ENCODE measurements at regions not wholly inside any gene's neighbourhood (a gene's known extent, or its start where the extent isn't known, plus 50 kb on each side); places are given as distances from the start of the nearest gene placed in this dataset.

- Histone ChIP-seq H3K36me3 (no peaks in the 10 kb centered on the region), H3K27ac (peak overlapping the region in 7 of 10 donors; percentile 35 to 86 (median 70)), H3K4me1 (peaks cover 0 to 23% (median 12%) of the 10 kb centered on the region in 9 donors), H3K9me3 (no peaks in the 10 kb centered on the region), H3K4me3 (no peak overlapping the region), H3K27me3 (no peaks in the 10 kb centered on the region)
- ATAC-seq (peak; percentile 41 to 85 (median 70)), DNase-seq (peak in 1 of 2 donors; percentile 52)
- WGBS, 2 donors, result 53 to 59% methylated on average over 10 of the region's 10 CpGs
- intact Hi-C loops (cut with DNase I), result no loop called here
- no peak for TF ChIP-seq CTCF (IDR thresholded peaks at IDR 0.05)
Measured at GRCh38 chr10:78763651-78764395, 304.9 kb upstream of the ZMIZ1 start.

- Histone ChIP-seq H3K36me3 (no peaks in the 10 kb centered on the region), H3K9me3 (no peaks in the 10 kb centered on the region), H3K27me3 (no peaks in the 10 kb centered on the region), H3K4me3 (no peak overlapping the region), H3K4me1 (peaks cover 0 to 25% (median 12%) of the 10 kb centered on the region in 9 donors), H3K27ac (peak overlapping the region in 6 of 10 donors; percentile 56 to 86 (median 73))
- 78 to 85% methylated on average over 5 of the region's 5 CpGs for WGBS, 2 donors
- ATAC-seq (no peak), DNase-seq (no peak)
- TF ChIP-seq CTCF (IDR thresholded peaks at IDR 0.05), result no peak
- intact Hi-C loops (cut with DNase I), result no loop called here
Measured at GRCh38 chr10:78764436-78764835, 304.3 kb upstream of the ZMIZ1 start.

- Histone ChIP-seq H3K4me1 (peaks cover 0 to 25% (median 12%) of the 10 kb centered on the region in 9 donors), H3K36me3 (no peaks in the 10 kb centered on the region), H3K4me3 (no peak overlapping the region), H3K27ac (peak overlapping the region in 2 of 10 donors; percentile 77 to 86), H3K27me3 (no peaks in the 10 kb centered on the region), H3K9me3 (no peaks in the 10 kb centered on the region)
- no peak for TF ChIP-seq CTCF (IDR thresholded peaks at IDR 0.05)
- ATAC-seq (no peak), DNase-seq (no peak)
- 99 to 100% methylated on average over 4 of the region's 4 CpGs for WGBS, 2 donors
- intact Hi-C loops (cut with DNase I), result no loop called here
Measured at GRCh38 chr10:78764846-78765430, 303.8 kb upstream of the ZMIZ1 start.

GRCh38 chr10:78765726-78766335 lies 302.9 kb upstream of the ZMIZ1 start:
- intact Hi-C loops (cut with DNase I), result no loop called here
- Histone ChIP-seq H3K4me3 (no peak overlapping the region), H3K4me1 (peaks cover 0 to 25% (median 12%) of the 10 kb centered on the region in 9 donors), H3K36me3 (no peaks in the 10 kb centered on the region), H3K27ac (no peak overlapping the region), H3K27me3 (no peaks in the 10 kb centered on the region), H3K9me3 (no peaks in the 10 kb centered on the region)
- TF ChIP-seq CTCF (IDR thresholded peaks at IDR 0.05), result no peak
- no peak for ATAC-seq
- 71 to 76% methylated on average over 16 of the region's 16 CpGs for WGBS, 2 donors
- DNase-seq, result no peak
